GM20000 (cell line): ENCODE measurements at regions not wholly inside any gene's neighbourhood (a gene's known extent, or its start where the extent isn't known, plus 50 kb on each side); places are given as distances from the start of the nearest gene placed in this dataset.
A peak's percentile ranks its signal among the peaks of the same experiment; 100 is the strongest.

ENCODE experiments used
- DNase-seq: peaks from one replicate; pipeline ENCODE4 v3.0.0; 2012; ENCODE audit warnings: low spot score
- CTCF ChIP-seq: IDR thresholded peaks from 2 replicates; pipeline ENCODE4 v1.5.1; 2012; ENCODE audit warnings: mild to moderate bottlenecking, control low read depth; ENCODE audit errors: extremely low read depth, missing control alignments

GRCh38 chr5:158637039-158637438, 462.7 kb downstream of the EBF1 start:
- TF ChIP-seq CTCF, result no peak
- no peak for DNase-seq

GRCh38 chr5:158635565-158635964, 464.2 kb downstream of the EBF1 start:
- DNase-seq, result peak; percentile 6
- no peak for TF ChIP-seq CTCF

GRCh38 chr5:158634714-158635113, 465.0 kb downstream of the EBF1 start:
- no peak for TF ChIP-seq CTCF
- DNase-seq, result no peak

GRCh38 chr5:158629591-158630312, 470.0 kb downstream of the EBF1 start:
- TF ChIP-seq CTCF, result no peak
- no peak for DNase-seq

- no peak for DNase-seq
- TF ChIP-seq CTCF, result no peak
These were observed 473.0 kb downstream of the EBF1 start for GRCh38 chr5:158626718-158627117.

- no peak for DNase-seq
- TF ChIP-seq CTCF, result no peak
These were observed 475.7 kb downstream of the EBF1 start for GRCh38 chr5:158623971-158624370.

GRCh38 chr5:158621391-158621790, 478.3 kb downstream of the EBF1 start:
- TF ChIP-seq CTCF, result no peak
- no peak for DNase-seq
